ENCODE measurements at regions not wholly inside any gene's neighbourhood (a gene's known extent, or its start where the extent isn't known, plus 50 kb on each side); places are given as distances from the start of the nearest gene placed in this dataset.

GRCh38 chr21:38960251-38960650 is 154.5 kb downstream of the ETS2 start:
- Histone ChIP-seq H2BK120ac (ENCODE audit: low read depth, low read length, poor library complexity, severe bottlenecking) (no peak overlapping the region), H3K27ac (ENCODE audit: insufficient read length, low read depth, low read length) (no peak overlapping the region), H3K56ac (ENCODE audit: insufficient read length, low read depth, low read length) (no peak overlapping the region), H3K4me1 (ENCODE audit: insufficient read depth, low read length) (no peaks in the 10 kb centered on the region; the same call in 1 of the 2 replicates), H4K5ac (ENCODE audit: insufficient read length, low read depth, low read length) (no peak overlapping the region), H4K20me1 (ENCODE audit: control insufficient read depth, insufficient read depth, insufficient read length) (no peaks in the 10 kb centered on the region), H2AFZ (ENCODE audit: low read length) (no peak overlapping the region), H3K23ac (ENCODE audit: insufficient read length, low read depth, low read length) (no peak overlapping the region), H3K23me2 (ENCODE audit: insufficient read length, low read depth, low read length, poor library complexity, severe bottlenecking) (no peaks in the 10 kb centered on the region), H2BK15ac (ENCODE audit: low read depth, low read length) (no peak overlapping the region), H3K9ac (ENCODE audit: extremely low read depth, insufficient read length, low read length) (no peak overlapping the region), H3K4me2 (ENCODE audit: insufficient read depth, insufficient read length, low read length) (no peak overlapping the region), H2BK12ac (ENCODE audit: insufficient read length, low read depth, low read length) (no peak overlapping the region), H2BK20ac (ENCODE audit: low read depth, low read length, poor library complexity, severe bottlenecking) (no peak overlapping the region), H3T11ph (ENCODE audit: low read length) (no peak overlapping the region), H2BK5ac (ENCODE audit: insufficient read length, low read length) (no peak overlapping the region), H3K4ac (ENCODE audit: low read depth, low read length) (no peak overlapping the region), H3K79me2 (ENCODE audit: insufficient read depth, low read length) (no peaks in the 10 kb centered on the region), H3K18ac (ENCODE audit: insufficient read length, low read depth, low read length) (no peak overlapping the region), H4K91ac (ENCODE audit: insufficient read length, low read depth, low read length) (no peak overlapping the region), H3K79me1 (ENCODE audit: insufficient read depth, low read depth, low read length, poor library complexity, severe bottlenecking) (no peaks in the 10 kb centered on the region), H3K14ac (ENCODE audit: insufficient read depth, low read length) (no peak overlapping the region), H2AK5ac (ENCODE audit: insufficient read length, low read length) (no peak overlapping the region), H4K8ac (replicated peaks; ENCODE audit: insufficient read length, low read depth, low read length) (no peak overlapping the region), H3K9me3 (ENCODE audit: control insufficient read depth, low read depth, low read length) (no peaks in the 10 kb centered on the region), H3K27me3 (ENCODE audit: insufficient read depth, low read length) (no peaks in the 10 kb centered on the region)
- Mint-ChIP-seq H3K4me3 (no peak overlapping the region), H3K9me3 (peaks cover 16 to 19% of the 10 kb centered on the region in 2 experiments), H3K36me3 (ENCODE audit: insufficient read depth in 1 of 3, low read depth in 3 of 3) (peaks cover 0 to 14% (median 7%) of the 10 kb centered on the region in 3 experiments; a peak in 5 of 7 replicates), H3K27me3 (ENCODE audit: low read depth) (peaks cover 7% of the 10 kb centered on the region), H3K4me1 (peaks cover 7 to 16% of the 10 kb centered on the region in 2 experiments), H3K27ac (no peak overlapping the region)
- no peak for DNase-seq
- WGBS (ENCODE audit: extremely low coverage, insufficient read length, low lambda C conversion rate) = no CpG with 5 or more reads among the region's 2 CpGs
- TF ChIP-seq CTCF (conservative IDR thresholded peaks at IDR 0.05) = no peak
